ENCODE measurements at regions not wholly inside any gene's neighbourhood (a gene's known extent, or its start where the extent isn't known, plus 50 kb on each side); places are given as distances from the start of the nearest gene placed in this dataset.

DNA sequence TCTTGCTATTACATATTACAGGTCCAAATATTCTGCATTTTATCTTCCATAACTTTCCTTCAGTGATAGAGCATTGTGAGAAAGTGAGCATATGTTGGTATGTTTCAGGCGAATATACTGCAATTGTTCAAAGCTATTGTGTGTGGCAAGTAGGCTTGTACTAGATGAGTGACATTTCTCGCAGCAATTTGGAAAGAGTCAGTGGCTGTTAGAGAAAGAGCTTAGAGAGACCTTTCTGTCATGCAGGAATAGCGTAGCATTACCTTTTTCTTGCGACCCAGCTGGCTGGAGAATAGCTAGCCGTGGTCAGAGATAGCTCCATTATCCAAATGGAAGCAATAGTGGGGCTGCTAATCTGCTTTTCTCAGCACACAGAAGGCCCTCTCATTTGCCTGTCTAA lies 678.5 kb upstream of the FOXG1 start:
- no peak for TF ChIP-seq POLR2A (IDR thresholded peaks at IDR 0.05; ENCODE audit: low read length)
- no peak for TF ChIP-seq GATA1 (IDR thresholded peaks at IDR 0.05; ENCODE audit: low read depth, low read length)
